ENCODE measurements at regions not wholly inside any gene's neighbourhood (a gene's known extent, or its start where the extent isn't known, plus 50 kb on each side); places are given as distances from the start of the nearest gene placed in this dataset.

GRCh38 chr4:4594285-4594920, 52.6 kb upstream of the STX18 start:
- H3K9me3 ChIP-seq (ENCODE audit: control insufficient read depth in 2 of 3, insufficient read depth in 1 of 3, low read length in 3 of 3), result peaks cover 0 to 14% (median 3%) of the 10 kb centered on the region in 3 donors
- TF ChIP-seq, protein P1, sequence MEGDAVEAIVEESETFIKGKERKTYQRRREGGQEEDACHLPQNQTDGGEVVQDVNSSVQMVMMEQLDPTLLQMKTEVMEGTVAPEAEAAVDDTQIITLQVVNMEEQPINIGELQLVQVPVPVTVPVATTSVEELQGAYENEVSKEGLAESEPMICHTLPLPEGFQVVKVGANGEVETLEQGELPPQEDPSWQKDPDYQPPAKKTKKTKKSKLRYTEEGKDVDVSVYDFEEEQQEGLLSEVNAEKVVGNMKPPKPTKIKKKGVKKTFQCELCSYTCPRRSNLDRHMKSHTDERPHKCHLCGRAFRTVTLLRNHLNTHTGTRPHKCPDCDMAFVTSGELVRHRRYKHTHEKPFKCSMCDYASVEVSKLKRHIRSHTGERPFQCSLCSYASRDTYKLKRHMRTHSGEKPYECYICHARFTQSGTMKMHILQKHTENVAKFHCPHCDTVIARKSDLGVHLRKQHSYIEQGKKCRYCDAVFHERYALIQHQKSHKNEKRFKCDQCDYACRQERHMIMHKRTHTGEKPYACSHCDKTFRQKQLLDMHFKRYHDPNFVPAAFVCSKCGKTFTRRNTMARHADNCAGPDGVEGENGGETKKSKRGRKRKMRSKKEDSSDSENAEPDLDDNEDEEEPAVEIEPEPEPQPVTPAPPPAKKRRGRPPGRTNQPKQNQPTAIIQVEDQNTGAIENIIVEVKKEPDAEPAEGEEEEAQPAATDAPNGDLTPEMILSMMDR (IDR thresholded peaks at IDR 0.05; ENCODE audit: borderline replicate concordance, extremely low read depth, insufficient read depth), result no peak
- no peaks in the 10 kb centered on the region for H3K27me3 ChIP-seq (ENCODE audit: control insufficient read depth, insufficient read depth, low read length)
- FAIRE-seq (no peak), DNase-seq (no peak)
- no peak overlapping the region for H3K9ac ChIP-seq (ENCODE audit: low read length in 3 of 3)
- H3K36me3 ChIP-seq (ENCODE audit: control insufficient read depth in 2 of 3, insufficient read depth in 3 of 3, low read length in 3 of 3), result no peaks in the 10 kb centered on the region
- no peak overlapping the region for H3K4me3 ChIP-seq (ENCODE audit: low read length in 3 of 3)
- H3K27ac ChIP-seq (ENCODE audit: low read depth in 2 of 2, low read length in 2 of 2), result no peak overlapping the region
- intact Hi-C loops (cut with DNase I), result no loop called here
- H3K4me1 ChIP-seq (ENCODE audit: control insufficient read depth in 2 of 3, insufficient read depth in 2 of 3, low read depth in 1 of 3, low read length in 3 of 3), result no peaks in the 10 kb centered on the region

GRCh38 chr4:4593596-4594284, 51.9 kb upstream of the STX18 start:
- no peak overlapping the region for H3K9ac ChIP-seq (ENCODE audit: low read length in 3 of 3)
- peaks cover 0 to 14% (median 3%) of the 10 kb centered on the region in 3 donors for H3K9me3 ChIP-seq (ENCODE audit: control insufficient read depth in 2 of 3, insufficient read depth in 1 of 3, low read length in 3 of 3)
- TF ChIP-seq, protein P1 (IDR thresholded peaks at IDR 0.05; ENCODE audit: borderline replicate concordance, extremely low read depth, insufficient read depth), result no peak
- no peak overlapping the region for H3K27ac ChIP-seq (ENCODE audit: low read depth in 2 of 2, low read length in 2 of 2)
- H3K4me3 ChIP-seq (ENCODE audit: low read length in 3 of 3), result no peak overlapping the region
- H3K4me1 ChIP-seq (ENCODE audit: control insufficient read depth in 2 of 3, insufficient read depth in 2 of 3, low read depth in 1 of 3, low read length in 3 of 3), result no peaks in the 10 kb centered on the region
- intact Hi-C loops (cut with DNase I), result no loop called here
- no peak for DNase-seq
- FAIRE-seq, result no peak
- no peaks in the 10 kb centered on the region for H3K27me3 ChIP-seq (ENCODE audit: control insufficient read depth, insufficient read depth, low read length)
- no peaks in the 10 kb centered on the region for H3K36me3 ChIP-seq (ENCODE audit: control insufficient read depth in 2 of 3, insufficient read depth in 3 of 3, low read length in 3 of 3)

DNA sequence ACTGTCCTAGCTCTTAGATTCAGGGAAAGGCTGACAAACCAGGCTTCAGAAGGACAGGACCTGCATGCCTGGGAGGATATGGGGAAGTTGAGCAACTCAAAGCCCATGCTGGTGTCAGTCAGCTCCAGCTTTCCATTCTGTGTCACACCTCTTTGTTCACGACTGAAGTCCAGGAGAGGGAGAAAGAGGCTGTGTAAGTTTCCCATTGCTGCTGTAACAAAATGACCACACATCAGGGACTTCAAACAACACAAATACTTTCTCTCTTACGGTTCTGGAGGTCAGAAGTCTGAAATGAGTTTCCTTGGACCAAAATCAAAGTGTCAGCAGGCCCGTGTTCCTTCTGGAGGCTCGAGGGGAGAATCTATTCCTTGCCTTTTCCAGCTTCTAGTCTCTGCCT, 50.6 kb upstream of the STX18 start:
- H3K4me1 ChIP-seq (ENCODE audit: control insufficient read depth in 2 of 3, insufficient read depth in 2 of 3, low read depth in 1 of 3, low read length in 3 of 3), result no peaks in the 10 kb centered on the region
- H3K27me3 ChIP-seq (ENCODE audit: control insufficient read depth, insufficient read depth, low read length), result no peaks in the 10 kb centered on the region
- H3K4me3 ChIP-seq (ENCODE audit: low read length in 3 of 3), result no peak overlapping the region
- DNase-seq, result no peak
- H3K9me3 ChIP-seq (ENCODE audit: control insufficient read depth in 2 of 3, insufficient read depth in 1 of 3, low read length in 3 of 3), result peaks cover 0 to 14% (median 3%) of the 10 kb centered on the region in 3 donors
- intact Hi-C loops (cut with DNase I), result no loop called here
- TF ChIP-seq, protein P1 (IDR thresholded peaks at IDR 0.05; ENCODE audit: borderline replicate concordance, extremely low read depth, insufficient read depth), result no peak
- H3K27ac ChIP-seq (ENCODE audit: low read depth in 2 of 2, low read length in 2 of 2), result no peak overlapping the region
- no peak overlapping the region for H3K9ac ChIP-seq (ENCODE audit: low read length in 3 of 3)
- FAIRE-seq, result no peak
- H3K36me3 ChIP-seq (ENCODE audit: control insufficient read depth in 2 of 3, insufficient read depth in 3 of 3, low read length in 3 of 3), result no peaks in the 10 kb centered on the region
